Skeletal muscle tissue (tissue), 3 donors: ENCODE measurements at regions not wholly inside any gene's neighbourhood (a gene's known extent, or its start where the extent isn't known, plus 50 kb on each side); places are given as distances from the start of the nearest gene placed in this dataset.
"Not testable (repeated sequence)": the region's sequence is repeated elsewhere in the genome, so short reads cannot be mapped to it uniquely, and the experiment has no call there.

Experiments used
- H3K27ac ChIP-seq: one replicate; pipeline ENCODE4 v1.7.0; 2013; ENCODE audit warnings: mild to moderate bottlenecking, low read depth, low read length, inconsistent platforms
- H3K27me3 ChIP-seq, 3 donors: one replicate each; pipeline ENCODE4 v1.7.0; 2013; ENCODE audit warnings: low read length in 3 of 3; ENCODE audit not compliant: control insufficient read depth in 3 of 3, insufficient read depth in 3 of 3
- H3K36me3 ChIP-seq, 3 donors: one replicate each; pipeline ENCODE4 v1.7.0; 2013; ENCODE audit warnings: low read length in 3 of 3; ENCODE audit not compliant: control insufficient read depth in 3 of 3, insufficient read depth in 3 of 3
- H3K4me1 ChIP-seq, 3 donors: one replicate each; pipeline ENCODE4 v1.7.0; 2013; ENCODE audit warnings: low read length in 3 of 3, mild to moderate bottlenecking in 3 of 3; ENCODE audit not compliant: control insufficient read depth in 3 of 3, insufficient read depth in 3 of 3
- H3K4me3 ChIP-seq, 3 donors: one replicate each; pipeline ENCODE4 v1.7.0; 2013; ENCODE audit warnings: low read length in 3 of 3
- H3K9ac ChIP-seq, 3 donors: one replicate each; pipeline ENCODE4 v1.7.0; 2013; ENCODE audit warnings: low read length in 3 of 3, mild to moderate bottlenecking in 3 of 3, moderate library complexity in 2 of 3, low read depth in 1 of 3
- H3K9me3 ChIP-seq, 3 donors: one replicate each; pipeline ENCODE4 v1.7.0; 2013; ENCODE audit warnings: low read length in 3 of 3; ENCODE audit not compliant: control insufficient read depth in 3 of 3
- donor health status: Osteomylitis.

DNA sequence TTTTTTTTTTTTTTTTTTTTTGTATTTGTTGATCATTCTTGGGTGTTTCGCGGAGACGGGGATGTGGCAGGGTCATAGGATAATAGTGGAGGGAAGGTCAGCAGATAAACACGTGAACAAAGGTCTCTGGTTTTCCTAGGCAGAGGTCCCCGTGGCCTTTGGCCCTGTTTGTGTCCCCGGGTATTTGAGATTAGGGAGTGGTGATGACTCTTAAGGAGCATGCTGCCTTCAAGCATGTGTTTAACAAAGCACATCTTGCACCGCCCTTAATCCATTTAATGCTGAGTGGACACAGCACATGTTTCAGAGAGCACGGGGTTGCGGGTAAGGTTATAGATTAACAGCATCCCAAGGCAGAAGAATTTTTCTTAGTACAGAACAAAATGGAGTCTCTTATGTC is 435.8 kb upstream of the ZP4 start:
- not testable (repeated sequence) for H3K27me3 ChIP-seq, H3K9me3 ChIP-seq, H3K27ac ChIP-seq, H3K36me3 ChIP-seq, H3K4me3 ChIP-seq, H3K9ac ChIP-seq, H3K4me1 ChIP-seq

DNA sequence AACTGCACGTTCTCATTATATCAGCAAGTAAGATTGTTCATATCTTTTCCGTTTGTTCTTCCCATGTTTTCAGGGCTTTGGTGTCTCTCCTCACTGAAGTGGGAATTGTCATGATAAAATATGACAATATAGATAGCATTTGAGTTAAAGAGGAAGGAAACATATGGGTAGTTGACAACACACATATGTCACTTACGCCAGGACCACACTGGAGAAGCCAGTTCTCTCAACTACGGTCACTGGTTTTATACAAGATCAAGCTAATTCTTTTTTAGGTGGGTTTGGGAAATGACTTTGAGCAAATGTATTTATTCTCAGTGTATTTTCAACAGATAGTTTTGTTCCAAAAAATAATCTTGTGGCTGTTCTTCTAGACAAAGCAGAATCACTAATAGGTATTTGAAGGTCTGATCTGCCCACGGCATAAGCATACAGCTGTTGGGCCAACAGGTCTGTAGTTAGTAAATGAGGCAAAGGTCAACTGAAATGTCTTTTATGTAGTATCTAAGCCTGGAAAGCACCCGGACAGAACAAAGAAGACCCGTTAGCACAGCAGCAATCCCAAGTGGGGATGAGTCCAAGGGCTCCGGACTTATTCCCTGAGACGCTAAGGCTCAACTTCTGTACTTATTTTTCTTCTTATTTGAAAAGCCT is 433.6 kb upstream of the ZP4 start:
- no peaks in the 10 kb centered on the region for H3K9me3 ChIP-seq
- no peak overlapping the region for H3K4me3 ChIP-seq
- H3K27me3 ChIP-seq: no peaks in the 10 kb centered on the region
- no peak overlapping the region for H3K27ac ChIP-seq
- H3K9ac ChIP-seq: no peak overlapping the region
- no peaks in the 10 kb centered on the region for H3K36me3 ChIP-seq
- no peaks in the 10 kb centered on the region for H3K4me1 ChIP-seq

DNA sequence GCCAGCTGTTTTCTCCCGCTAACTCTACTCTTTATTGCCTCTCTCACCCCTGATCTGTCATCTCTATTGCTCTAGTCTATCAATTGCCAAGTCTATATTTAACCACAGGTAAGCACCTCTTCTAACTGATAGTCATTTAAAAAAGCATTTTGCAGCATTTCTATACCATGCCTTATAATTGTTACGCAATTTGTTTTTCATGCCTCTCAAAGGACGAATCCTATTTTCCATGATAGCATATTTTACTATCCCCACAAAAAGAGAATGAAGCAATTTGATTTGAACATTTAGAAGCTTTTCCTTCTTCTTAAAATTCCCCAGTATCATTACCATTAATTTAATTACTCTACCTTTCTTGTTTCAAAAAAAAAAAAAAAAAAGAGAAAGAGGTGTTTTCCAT is 432.8 kb upstream of the ZP4 start:
- H3K4me3 ChIP-seq: no peak overlapping the region
- no peak overlapping the region for H3K9ac ChIP-seq
- H3K36me3 ChIP-seq: no peaks in the 10 kb centered on the region
- no peak overlapping the region for H3K27ac ChIP-seq
- H3K4me1 ChIP-seq: no peaks in the 10 kb centered on the region
- H3K9me3 ChIP-seq: no peaks in the 10 kb centered on the region
- H3K27me3 ChIP-seq: no peaks in the 10 kb centered on the region

DNA sequence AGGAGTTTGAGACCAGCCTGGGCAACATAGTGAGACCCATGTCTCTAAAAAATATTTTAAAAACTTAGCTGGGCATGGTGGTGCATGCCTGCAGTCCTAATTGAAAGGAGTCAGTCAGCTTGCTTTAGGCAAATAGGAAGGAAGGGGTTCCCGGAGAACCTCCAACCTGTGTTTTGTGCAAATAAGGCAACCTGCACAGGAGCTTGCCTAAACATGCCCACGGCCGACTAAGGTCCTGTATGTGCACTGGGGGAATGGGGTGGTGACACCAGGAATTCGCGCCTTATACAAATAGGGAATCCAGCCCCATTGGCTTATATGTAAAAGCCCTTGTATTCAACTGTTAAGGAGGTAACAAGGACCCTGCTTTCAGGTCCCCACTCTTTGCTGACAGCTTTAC is 429.2 kb upstream of the ZP4 start:
- Histone ChIP-seq H3K4me3 (no peak overlapping the region), H3K9ac (no peak overlapping the region), H3K4me1 (no peaks in the 10 kb centered on the region), H3K36me3 (no peaks in the 10 kb centered on the region), H3K27me3 (no peaks in the 10 kb centered on the region), H3K9me3 (no peaks in the 10 kb centered on the region), H3K27ac (no peak overlapping the region)

DNA sequence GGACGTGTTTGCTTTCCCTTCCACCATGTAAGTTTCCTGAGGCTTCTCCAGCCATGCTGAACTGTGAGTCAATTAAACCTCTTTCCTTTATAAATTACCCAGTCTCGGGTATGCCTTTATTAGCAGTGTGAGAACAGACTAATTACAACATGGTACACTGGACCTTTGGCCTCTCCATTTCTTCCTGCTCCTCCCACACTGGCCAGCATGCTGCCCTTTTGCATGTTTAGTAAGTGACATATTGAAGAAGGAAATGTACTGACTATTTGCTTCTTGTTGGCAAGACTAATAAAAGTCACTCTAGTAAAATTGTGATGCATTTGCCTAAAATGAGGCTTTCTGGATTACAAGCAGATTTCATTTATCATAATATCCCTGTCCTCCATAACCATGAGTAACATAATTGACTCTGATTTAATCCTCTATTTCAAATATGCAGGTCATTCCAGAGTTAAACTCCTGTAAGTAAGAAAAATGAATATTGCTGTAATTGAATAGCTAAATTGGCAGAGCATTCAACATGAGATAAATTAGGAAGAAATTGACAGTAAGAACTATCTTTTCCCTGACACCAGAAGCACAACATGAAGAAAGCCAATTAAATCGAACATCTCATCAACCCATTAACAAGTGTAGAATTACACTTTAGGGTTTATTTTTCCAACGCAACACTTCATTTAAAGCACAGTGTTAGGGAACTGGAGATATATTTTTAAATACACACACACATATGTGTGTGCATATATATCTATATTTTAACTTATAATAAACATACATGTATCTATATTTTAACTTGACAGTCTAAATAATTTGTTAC is 427.8 kb upstream of the ZP4 start:
- no peaks in the 10 kb centered on the region for H3K27me3 ChIP-seq
- H3K4me1 ChIP-seq: no peaks in the 10 kb centered on the region
- no peaks in the 10 kb centered on the region for H3K36me3 ChIP-seq
- no peaks in the 10 kb centered on the region for H3K9me3 ChIP-seq
- H3K27ac ChIP-seq: no peak overlapping the region
- no peak overlapping the region for H3K4me3 ChIP-seq
- H3K9ac ChIP-seq: no peak overlapping the region

DNA sequence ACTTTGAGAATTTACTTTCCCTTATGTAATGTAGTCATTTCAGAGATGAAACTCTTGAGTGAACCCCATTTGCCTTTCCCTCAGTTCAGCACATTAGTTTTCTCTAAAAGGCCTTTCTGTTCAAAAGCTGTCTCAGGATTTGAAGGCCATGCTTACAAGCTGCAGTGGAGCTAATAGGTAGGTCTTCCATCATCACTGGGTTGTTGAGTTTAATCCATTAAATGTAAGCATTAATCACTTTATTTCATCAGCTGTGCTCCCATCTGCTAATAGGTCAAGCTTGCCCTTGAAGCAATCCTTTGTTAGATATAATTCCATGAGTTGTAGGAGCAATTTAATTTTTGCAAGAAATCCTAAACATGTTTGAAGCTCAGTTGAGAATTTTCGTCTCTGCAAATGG is 422.2 kb upstream of the ZP4 start:
- Histone ChIP-seq H3K27me3 (no peaks in the 10 kb centered on the region), H3K36me3 (no peaks in the 10 kb centered on the region), H3K4me3 (no peak overlapping the region), H3K4me1 (no peaks in the 10 kb centered on the region), H3K27ac (no peak overlapping the region), H3K9ac (no peak overlapping the region), H3K9me3 (no peaks in the 10 kb centered on the region)

DNA sequence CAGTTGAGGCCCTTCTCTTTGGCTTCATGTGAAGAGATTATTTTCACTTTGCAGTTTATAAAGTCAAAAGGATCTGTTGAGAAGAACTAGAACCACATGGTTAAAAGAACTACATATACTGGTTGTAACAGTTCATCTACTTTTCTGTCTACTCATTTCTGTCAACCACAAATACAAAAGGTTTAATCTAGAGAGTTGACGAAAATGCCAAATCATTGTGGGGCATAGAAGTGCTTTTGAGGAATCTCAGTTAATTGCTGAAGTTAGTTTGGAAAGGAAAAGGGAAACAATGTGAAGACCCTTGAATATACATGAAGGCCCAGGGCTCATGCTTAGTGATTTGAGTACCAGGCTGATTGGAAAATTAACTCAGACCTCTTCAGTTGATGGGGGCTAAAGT is 415.7 kb upstream of the ZP4 start:
- Histone ChIP-seq H3K36me3 (no peaks in the 10 kb centered on the region), H3K4me3 (no peak overlapping the region), H3K4me1 (no peaks in the 10 kb centered on the region), H3K27me3 (no peaks in the 10 kb centered on the region), H3K9me3 (no peaks in the 10 kb centered on the region), H3K9ac (no peak overlapping the region), H3K27ac (no peak overlapping the region)

DNA sequence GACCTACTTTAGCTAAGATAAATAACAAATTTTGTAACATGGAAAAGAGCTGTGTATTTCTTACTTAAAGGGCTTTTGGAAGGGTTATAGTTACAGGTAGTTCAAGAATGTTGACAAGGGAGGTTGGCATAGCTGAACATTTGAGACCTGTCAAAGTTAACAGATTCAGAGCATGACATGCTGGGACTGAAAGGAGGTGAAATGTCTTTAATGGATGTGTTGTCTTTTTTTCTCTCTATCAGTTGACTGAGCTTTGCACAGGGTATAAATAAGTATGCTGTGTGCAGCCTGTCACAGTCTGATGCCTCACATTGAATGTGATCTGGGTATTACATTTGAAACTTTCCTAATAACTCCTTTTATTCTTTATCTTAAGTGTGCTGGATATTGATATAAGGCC is 411.9 kb upstream of the ZP4 start:
- Histone ChIP-seq H3K9me3 (no peaks in the 10 kb centered on the region), H3K4me3 (no peak overlapping the region), H3K27ac (no peak overlapping the region), H3K9ac (no peak overlapping the region), H3K27me3 (no peaks in the 10 kb centered on the region), H3K4me1 (no peaks in the 10 kb centered on the region), H3K36me3 (no peaks in the 10 kb centered on the region)

DNA sequence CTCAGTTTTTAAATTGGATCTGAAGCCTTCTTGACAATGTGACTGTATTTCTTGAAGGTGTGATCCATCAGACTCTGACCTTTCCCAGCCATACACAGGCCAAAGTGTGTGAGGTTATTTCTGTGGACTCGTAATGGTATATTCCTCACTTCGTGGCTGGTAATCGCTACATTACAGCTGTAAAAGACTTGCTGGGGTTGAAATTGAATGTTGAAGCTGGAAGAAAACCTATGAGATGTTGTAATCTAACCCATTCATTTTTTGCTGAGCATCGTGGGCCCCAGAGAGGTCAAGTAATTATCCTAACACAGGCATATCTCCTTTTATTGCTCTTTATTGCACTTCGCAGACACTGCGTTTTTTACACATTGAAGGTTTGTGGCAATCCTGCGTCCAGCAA is 405.6 kb upstream of the ZP4 start:
- Histone ChIP-seq H3K27ac (no peak overlapping the region), H3K27me3 (no peaks in the 10 kb centered on the region), H3K36me3 (no peaks in the 10 kb centered on the region), H3K4me1 (no peaks in the 10 kb centered on the region), H3K9ac (no peak overlapping the region), H3K4me3 (no peak overlapping the region), H3K9me3 (no peaks in the 10 kb centered on the region)

DNA sequence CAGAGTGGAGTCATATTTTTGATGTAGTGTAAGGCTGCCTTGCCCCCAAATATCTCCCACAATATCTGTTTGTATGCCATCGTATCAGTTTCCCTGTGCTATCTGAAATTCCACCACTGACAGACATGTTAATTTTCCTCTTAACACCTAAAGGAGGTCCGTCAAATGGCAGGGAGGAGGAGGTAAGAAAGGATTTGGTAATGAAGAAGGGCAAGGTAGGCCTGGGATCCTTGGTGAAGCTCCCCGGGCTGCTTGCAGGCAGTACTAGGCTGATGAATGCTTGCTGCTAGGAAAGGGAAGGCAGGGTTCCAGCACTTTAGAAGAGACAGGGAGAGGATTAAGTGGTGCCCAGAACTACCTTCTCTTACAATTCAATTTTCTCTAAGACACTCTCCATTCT is 402.4 kb upstream of the ZP4 start:
- no peak overlapping the region for H3K27ac ChIP-seq
- H3K27me3 ChIP-seq: no peaks in the 10 kb centered on the region
- no peaks in the 10 kb centered on the region for H3K9me3 ChIP-seq
- no peak overlapping the region for H3K9ac ChIP-seq
- H3K4me3 ChIP-seq: no peak overlapping the region
- H3K36me3 ChIP-seq: no peaks in the 10 kb centered on the region
- H3K4me1 ChIP-seq: no peaks in the 10 kb centered on the region
